ENCODE measurements at regions not wholly inside any gene's neighbourhood (a gene's known extent, or its start where the extent isn't known, plus 50 kb on each side); places are given as distances from the start of the nearest gene placed in this dataset.

GRCh38 chr3:166829896-166830295 lies 550.2 kb downstream of the ZBBX start (continued):
- no peak for TF ChIP-seq RFX5 (IDR thresholded peaks at IDR 0.05; ENCODE audit: low read depth, low read length)
- no peak for TF ChIP-seq ZBTB7A (CRISPR knock-in tag; IDR thresholded peaks at IDR 0.05)
- no peak for TF ChIP-seq MATR3 (CRISPR knock-in tag; IDR thresholded peaks at IDR 0.05)
- TF ChIP-seq SKI (IDR thresholded peaks at IDR 0.05; ENCODE audit: partially characterized antibody), result peak; percentile 79
- no peak for TF ChIP-seq SETDB1 (CRISPR knock-in tag; IDR thresholded peaks at IDR 0.05; ENCODE audit: borderline replicate concordance)
- no peak for TF ChIP-seq ZNF775 (CRISPR knock-in tag; IDR thresholded peaks at IDR 0.05; ENCODE audit: borderline replicate concordance)
- TF ChIP-seq ZNF570 (CRISPR knock-in tag; IDR thresholded peaks at IDR 0.05; ENCODE audit: borderline replicate concordance), result no peak
- TF ChIP-seq ZNF784 (CRISPR knock-in tag; IDR thresholded peaks at IDR 0.05; ENCODE audit: borderline replicate concordance), result no peak
- no peak for TF ChIP-seq GTF2F1 (IDR thresholded peaks at IDR 0.05; ENCODE audit: low read length)
- no peak for TF ChIP-seq SOX6 (IDR thresholded peaks at IDR 0.05)
- peak; percentile 99 for TF ChIP-seq SOX6 (CRISPR knock-in tag; IDR thresholded peaks at IDR 0.05)
- no peak for TF ChIP-seq MEIS2 (CRISPR knock-in tag; IDR thresholded peaks at IDR 0.05)
- TF ChIP-seq ZNF580 (CRISPR knock-in tag; IDR thresholded peaks at IDR 0.05; ENCODE audit: borderline replicate concordance, low read depth), result no peak
- TF ChIP-seq ZNF761 (CRISPR knock-in tag; conservative IDR thresholded peaks at IDR 0.05), result no peak
- no peak for TF ChIP-seq ZNF616 (CRISPR knock-in tag; IDR thresholded peaks at IDR 0.05; ENCODE audit: low read depth)
- no peak for TF ChIP-seq SMARCC2 (IDR thresholded peaks at IDR 0.05)
- no peak for TF ChIP-seq E2F2 (CRISPR knock-in tag; IDR thresholded peaks at IDR 0.05; ENCODE audit: borderline replicate concordance)
- TF ChIP-seq ZNF101 (CRISPR knock-in tag; IDR thresholded peaks at IDR 0.05; ENCODE audit: borderline replicate concordance, low read depth), result no peak
- TF ChIP-seq GLMP (CRISPR knock-in tag; IDR thresholded peaks at IDR 0.05; ENCODE audit: borderline replicate concordance), result no peak
- peak; percentile 43; the same call in 1 of the 2 replicates for TF ChIP-seq ZKSCAN8 (CRISPR knock-in tag; IDR thresholded peaks at IDR 0.05; ENCODE audit: borderline replicate concordance)
- TF ChIP-seq ZNF232 (CRISPR knock-in tag; IDR thresholded peaks at IDR 0.05; ENCODE audit: borderline replicate concordance), result no peak
- no peak for TF ChIP-seq FOXP1 (IDR thresholded peaks at IDR 0.05)
- TF ChIP-seq FOXP1 (CRISPR knock-in tag; IDR thresholded peaks at IDR 0.05), result peak; percentile 94
- no peak for TF ChIP-seq REXO4 (CRISPR knock-in tag; IDR thresholded peaks at IDR 0.05; ENCODE audit: borderline replicate concordance)
- TF ChIP-seq NFYB (CRISPR knock-in tag; IDR thresholded peaks at IDR 0.05), result no peak
- TF ChIP-seq AFF4 (CRISPR knock-in tag; IDR thresholded peaks at IDR 0.05), result no peak

All from HepG2 (cell line).